RKO (cell line): ENCODE measurements at regions not wholly inside any gene's neighbourhood (a gene's known extent, or its start where the extent isn't known, plus 50 kb on each side); places are given as distances from the start of the nearest gene placed in this dataset.
"Not testable (repeated sequence)": the region's sequence is repeated elsewhere in the genome, so short reads cannot be mapped to it uniquely, and the experiment has no call there.

Experiments
- DNase-seq: peaks from one replicate; pipeline ENCODE4 v3.0.0-alpha.2; 2016; ENCODE audit warnings: low spot score

DNA sequence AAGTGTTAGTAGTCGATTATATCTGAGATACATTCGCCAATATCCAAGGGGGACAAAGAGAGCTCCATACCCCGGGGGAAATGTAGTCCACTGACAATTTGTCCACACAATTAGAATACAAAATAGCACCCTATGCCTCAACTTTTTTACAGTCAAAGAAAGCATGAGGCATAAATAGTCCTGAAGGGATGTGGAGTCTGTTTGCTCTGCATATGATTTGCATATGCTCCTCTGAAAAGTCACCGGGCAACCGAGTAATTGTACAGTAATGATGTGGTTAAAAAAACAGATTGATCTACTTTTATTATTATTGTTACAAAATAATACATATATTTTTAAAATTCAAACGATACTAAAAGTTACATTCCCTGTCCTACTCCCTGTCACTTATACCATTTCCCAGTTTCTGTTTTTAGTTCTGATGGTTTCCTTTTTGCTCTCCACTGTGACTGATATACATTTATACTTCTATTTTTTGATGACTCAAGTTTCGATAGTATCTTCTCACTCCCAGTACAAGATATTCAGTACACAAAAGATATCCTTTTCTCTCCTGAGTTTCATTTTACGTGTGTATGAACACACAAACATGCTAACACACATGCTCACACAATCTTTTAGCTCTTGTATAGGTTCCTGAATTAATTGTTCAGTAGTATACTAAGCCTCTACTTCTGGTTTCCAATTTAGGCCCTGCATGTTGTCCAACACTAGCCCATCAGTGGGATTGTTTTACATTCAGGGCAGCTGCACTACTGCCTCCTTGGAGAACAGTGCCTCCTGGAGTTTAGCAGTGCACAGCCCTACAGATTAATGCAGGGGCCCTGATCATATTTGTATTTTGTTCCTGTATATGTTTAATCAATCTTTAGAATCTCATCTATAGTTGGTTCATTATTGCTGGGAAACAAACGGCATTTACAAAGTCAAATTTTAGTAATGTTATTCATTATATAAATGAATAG is 130.9 kb downstream of the TES start:
- no peak for DNase-seq

DNA sequence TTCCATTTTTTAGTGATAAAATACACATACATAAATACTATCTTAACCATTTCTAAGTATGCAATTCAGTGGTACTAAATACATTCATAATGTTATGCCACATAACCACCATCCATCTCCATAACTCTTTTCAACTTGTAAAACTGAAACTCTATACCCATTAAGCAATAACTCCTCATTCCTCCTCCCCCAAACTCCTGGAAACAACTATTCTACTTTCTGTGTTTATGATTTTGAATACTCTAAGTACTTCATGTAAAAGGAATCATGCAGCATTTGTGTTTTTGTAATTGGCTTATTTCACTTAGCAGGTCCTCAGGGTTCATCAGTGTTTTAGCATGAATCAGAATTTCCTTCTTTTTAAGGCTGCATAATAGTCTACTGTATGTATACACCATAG is 131.8 kb downstream of the TES start:
- no peak for DNase-seq

DNA sequence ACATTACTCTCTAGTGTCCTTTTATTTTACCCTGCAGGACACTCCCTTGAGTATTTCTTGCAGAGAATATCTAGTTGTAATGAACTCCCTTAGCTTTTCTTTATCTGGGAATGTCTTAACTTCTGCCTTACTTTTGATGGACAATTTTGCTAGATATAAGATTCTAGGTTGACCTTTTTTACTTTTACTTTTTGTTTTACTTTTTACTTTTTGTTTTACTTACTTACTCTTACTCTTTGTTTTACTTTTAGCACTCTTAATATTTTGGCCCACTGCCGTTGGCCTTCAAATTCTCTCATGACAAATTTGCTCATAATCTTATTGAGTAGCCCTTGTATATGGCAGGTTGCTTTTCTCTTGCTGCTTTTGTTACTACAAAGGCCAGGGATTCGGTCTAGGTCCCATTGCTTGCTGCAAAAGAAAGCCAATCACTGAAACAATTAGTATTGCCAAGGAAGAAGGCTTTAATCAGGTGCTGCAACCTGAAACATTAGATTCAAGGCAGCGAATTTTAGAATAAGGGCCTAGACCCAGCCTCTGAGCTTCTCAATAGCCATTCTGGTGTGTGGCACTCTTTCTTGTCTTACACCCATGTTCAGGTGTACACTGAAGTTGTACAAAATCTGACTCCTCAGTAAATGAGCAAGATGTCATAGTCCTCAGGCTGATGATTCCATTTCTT is 137.0 kb downstream of the TES start:
- no peak for DNase-seq

DNA sequence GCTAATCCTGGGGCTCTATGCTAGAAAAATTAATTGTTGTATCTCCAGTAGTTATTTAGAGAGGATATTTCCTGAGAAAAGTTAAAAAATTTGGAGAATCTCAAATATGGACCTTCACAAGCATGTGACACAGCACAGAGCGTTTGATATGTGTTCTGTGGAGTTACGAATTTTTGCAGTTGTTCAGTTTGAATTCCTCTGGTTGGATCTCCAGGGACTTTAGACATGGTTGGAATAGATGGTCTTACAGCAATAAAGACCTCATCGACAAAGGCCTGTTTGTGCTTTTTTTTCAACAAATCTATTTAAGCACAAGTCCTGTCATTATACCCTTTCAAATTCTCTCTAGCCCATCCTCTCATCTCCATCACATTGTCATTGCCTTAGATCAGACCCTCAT is 138.0 kb downstream of the TES start:
- DNase-seq = no peak

DNA sequence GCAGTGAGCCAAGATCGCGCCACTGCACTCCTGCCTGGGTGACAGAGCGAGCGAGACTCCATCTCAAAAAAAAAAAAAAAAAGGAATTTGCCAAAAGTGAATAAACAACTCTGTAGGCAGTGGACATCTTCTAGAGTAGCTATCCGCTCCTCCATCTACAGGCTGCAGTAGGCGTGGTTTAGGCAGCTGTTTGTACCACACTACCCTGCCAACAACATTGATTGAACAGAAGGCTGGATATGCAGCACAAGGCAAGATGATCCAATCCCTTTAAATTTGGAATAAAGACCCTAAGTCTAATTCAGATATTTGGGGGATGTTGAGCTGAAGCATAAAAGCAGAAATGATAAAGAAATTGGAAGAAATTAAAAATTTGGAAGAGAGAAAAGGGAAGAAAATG is 141.6 kb downstream of the TES start:
- DNase-seq = no peak

DNA sequence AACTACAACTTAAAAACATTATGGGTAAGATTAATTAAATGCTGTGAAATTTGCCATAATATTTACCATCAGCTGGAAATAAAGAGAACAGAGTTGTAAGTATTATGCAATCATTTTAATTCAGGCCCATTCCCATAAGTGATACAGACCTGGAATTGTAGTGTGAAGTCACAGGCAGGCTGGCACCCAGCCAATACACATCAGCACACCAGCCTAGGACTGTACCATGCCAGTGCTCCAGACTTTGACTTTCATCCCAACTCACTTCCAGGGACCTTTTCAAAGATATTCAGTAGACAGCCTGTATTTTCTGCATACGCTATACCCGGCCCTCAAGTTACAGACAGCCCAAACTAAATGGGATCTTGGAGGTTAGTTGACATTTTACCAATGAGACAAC is 143.3 kb downstream of the TES start:
- DNase-seq = no peak

DNA sequence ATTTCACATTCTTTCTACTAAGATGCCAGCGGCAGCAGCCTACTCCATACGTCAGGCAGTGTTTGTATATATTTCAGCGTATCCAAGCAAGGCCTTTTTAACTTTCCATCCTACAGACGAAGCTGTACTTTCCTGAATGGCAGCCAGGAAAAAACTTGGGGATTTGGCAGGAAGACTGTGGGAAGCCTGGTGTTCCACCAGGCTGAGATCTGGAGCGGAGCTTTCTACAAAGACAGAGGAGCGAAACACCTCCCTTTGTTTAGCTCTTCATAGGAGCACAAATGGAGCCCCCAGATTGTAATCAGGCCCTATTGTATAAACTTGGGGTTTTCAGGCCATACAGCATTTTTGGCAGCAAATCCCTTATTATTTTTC is 143.8 kb downstream of the TES start:
- no peak for DNase-seq

DNA sequence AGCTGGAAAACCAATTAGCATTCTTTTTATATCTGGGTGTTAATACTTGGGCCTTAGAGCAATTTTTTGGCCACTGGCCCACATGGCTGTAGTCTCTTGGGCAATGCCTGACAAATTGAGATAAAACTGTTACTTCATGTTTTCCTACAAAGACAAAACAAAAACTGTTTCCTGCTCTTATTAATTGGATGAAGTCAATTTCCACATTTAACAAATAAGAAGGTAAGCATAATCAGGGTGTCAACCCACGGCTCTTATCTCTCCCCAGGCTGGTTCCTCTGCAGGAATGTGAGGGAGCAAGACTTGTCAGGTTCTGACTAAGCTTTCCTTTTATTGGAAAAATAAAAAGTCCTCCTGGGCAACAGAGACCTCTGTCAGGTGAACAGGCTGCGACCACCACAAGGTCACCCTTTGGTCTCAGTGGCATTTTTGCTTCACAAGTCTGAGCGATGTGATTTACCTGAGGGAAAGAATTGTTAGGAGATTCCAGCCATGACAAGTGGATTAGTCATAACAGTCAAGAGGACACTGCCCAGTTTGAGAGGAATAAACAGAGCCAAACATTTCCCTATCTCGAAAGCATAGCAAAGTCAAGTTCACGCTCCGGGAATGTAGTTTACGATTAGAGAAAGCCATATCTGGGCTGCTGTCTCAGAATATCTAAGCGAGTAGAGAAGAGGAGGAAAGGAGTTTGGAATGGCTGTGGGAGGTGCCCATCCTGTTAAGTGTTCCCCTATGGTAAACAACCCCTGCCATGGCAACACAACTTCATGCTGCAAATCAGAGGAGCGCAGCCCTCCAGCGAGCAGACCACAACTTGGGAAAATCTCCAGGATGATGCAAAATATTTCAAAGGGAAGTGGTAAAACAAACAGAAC is 144.4 kb downstream of the TES start:
- no peak for DNase-seq

DNA sequence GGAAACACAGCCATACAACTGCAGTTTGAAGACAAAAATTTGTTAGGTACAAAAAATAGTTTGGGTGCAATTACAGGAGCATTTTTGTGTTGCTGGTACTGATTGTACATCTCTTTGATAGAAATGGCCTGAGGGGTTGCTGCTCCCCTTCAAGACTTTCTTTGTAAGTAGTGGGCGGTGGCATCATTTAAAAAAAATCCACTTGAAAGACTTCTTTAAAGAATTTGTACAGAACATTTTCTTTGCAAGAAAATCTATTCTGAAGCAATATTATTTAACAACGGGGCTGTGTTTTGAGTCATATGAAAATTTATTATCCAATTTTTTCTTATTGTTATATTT is 144.1 kb upstream of the CAV2 start:
- no peak for DNase-seq

DNA sequence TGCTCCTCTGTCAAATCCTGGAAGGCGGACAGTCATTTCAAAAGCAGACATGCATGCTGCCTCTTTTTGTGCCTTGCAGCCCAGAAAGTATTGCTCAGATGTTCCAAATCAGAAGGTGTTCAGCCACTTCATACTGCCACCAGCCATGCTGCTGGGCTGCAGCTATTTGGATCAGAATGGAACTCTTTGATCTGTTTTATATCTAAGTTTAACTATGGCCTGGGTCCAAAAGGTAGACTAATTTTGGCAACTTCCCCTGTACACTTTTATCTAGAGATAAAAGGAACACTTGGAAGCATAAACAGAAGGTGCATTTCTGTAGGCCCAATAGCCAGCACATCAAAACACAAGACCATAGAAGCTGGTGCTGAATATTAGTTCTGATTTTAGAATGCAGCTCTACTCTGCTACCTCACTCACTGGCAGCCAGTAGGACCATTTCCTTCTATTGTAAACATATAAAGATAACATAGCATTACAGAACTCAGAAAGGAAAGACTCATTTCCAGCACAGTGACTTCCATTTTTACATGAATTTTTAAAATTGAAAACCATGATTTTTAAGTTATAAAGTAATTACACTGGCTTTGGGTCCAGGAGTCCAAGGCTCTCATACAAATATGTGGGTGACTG is 143.1 kb upstream of the CAV2 start:
- DNase-seq = no peak

DNA sequence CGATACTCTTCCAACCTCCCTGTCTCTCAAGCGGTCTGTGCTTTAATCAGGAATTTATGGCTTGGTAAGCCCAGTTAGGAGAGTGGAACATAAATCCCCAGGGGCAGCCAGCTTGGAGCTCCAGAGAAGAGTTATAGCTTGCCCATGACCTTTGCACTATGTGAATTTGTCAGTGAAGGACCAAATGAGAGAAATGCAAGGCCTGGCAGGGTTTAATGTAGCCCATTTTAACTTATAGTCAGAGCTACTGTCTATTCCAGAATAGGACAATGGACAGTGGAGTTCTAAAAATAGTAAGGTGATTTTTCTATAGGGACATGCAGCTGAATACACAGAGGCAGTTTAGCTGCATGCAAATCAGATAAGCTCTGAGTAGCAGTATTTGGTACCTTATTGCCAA is 142.6 kb upstream of the CAV2 start:
- DNase-seq = no peak

DNA sequence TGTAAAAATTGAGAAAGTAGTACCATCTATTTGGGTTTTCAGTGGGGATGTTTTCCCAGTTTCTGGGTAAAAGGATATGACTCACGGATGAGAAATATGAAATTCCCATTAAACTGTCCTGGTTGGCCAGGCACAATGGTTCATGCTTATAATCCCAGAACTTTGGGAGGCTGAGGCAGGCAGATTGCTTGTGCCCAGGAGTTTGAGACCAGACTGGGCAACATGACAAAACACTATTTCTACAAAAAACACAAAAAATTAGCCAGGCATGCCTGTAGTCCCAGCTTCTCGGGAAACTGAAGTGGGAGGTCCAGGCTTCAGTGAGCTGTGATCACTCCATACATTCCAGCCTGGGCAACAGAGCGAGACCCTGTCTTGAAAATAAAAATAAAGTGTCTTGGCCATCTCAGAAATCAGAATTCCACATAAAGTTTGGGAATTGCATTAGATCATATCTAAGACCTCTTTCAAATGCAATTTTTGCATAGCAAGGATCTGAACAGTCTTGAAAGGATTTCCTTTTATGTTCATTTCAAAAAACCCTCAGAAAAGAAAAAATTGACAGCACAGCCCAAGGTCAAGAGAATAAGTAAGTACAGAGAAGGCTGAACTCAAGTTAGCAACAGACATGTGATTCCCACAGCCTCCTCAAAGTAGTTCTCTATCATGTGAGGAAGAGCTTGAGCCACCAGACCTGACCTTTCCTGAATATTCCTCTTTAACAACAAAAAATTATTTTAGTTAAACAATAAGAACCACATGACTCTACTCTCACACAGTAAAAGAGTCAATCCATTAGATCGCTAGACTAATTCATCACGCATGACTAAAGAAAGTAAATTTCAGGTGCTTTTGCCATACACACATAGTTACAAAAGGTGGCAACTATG is 141.5 kb upstream of the CAV2 start:
- peak; percentile 69 for DNase-seq

DNA sequence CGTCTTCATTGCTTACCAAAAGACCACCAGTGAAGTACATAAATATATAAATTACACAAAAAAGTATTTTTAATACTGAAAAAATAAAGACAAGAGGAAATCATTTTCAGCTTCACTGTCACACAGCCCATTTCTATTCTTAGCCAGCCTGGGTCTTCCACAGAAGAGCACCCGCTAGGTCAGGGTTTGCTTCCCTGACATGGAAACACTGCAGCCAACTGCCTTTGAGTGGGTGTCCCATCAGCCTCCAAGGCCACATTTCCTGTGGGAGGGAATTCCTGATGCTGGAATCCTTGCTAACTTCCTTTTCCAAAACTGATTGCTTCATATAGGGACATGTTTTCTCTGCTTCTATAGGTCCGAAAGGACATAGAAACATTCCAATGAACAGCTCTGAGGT is 137.8 kb upstream of the CAV2 start:
- no peak for DNase-seq

DNA sequence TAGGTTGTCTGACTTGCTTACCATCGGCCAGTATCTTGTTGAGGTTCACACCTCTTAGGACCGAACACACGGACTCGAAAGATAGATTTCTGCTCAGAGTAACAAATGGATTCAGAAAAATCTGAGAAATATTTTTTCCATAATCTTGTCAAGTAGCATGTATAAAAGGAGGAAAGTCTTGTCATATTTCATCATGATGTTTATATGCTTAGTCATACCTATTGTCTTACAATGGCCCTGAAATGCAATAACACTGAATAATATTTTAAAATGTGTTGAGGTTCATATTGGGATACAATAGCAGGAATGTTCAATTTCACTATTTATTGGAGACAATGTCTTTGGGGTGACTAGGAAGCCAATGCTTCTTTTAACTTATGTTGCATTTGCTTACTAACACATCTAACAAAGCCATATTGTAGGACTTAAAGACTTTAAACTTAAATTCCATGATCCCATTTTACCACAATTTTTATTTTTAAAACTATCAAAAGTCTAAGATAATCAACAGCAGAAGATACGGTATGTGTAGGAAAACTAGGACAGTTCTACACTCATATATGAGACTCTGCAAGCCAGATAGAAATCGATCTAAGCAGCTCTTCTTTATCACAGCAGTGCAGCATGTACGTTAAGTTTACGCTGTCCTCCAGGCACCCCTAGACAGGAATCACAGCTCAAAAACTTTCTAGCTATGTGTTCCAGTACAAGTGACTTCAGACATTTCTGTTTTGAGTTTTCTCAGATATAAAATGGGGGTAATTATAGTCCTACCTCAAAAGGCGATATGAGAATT is 135.7 kb upstream of the CAV2 start:
- no peak for DNase-seq

DNA sequence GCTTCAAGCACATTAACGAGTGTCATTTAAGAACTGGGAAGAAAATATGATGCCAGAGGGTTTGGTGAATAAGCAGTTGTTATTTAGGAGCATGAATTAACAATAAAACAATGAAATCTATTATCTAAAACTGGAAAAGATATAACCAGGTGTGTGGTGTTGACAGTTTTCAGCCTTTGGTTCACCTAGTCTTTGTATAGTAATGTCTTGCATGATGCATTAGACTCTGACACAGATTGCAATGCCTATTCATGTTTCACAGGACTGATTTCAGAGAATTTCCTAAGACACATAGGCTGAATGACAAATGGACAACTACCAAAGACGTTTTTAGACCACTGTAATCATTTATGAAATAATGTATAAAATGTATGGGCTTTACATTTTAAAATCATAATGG is 135.1 kb upstream of the CAV2 start:
- DNase-seq = no peak

DNA sequence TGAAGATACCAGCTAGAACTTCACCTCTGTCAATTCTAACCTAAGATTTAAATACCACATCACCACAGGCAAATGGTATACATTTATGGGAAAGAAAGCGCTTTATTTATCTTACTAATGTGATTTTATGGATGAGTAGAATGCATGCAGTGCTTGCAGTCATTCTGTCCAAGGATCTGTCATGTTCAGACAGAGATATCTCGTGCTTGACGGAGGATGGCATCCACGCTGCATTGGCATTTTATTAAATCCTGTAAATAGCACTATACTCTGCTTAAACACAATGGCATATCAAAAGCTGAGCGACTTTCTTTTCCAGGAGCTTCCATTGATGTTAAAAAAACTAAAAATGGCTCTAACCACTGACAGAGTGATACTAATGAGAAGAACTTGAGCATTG is 133.7 kb upstream of the CAV2 start:
- DNase-seq = no peak

DNA sequence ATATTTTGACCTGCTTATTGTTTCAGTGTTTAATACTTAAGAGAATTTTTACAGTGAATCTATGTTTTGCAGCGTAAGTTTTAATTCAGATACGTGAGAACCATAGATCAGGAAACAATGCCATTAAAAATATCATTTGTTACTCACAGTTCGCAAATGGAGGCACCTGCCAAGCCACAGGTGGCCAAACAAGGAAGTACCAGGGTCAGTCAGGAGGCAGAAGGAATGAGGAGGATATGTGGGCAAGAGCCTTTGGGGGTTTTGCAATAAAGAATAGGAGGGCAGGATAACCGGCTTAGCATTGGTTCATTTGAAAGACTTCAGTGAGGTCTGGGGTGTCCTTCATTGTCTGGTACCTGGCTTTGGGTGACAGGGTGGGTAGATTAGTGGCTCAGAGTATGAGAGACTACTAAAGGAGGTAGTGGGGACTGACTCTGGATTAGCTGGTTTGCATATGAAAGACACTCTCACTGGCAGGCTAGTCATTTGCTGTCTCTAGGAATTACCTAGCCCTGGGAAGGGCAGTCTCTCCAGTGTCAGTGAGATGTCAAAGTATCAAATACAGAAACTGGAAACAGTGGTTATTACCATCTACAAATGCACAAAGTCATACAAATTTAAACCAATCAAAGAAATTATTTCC is 132.2 kb upstream of the CAV2 start:
- no peak for DNase-seq

DNA sequence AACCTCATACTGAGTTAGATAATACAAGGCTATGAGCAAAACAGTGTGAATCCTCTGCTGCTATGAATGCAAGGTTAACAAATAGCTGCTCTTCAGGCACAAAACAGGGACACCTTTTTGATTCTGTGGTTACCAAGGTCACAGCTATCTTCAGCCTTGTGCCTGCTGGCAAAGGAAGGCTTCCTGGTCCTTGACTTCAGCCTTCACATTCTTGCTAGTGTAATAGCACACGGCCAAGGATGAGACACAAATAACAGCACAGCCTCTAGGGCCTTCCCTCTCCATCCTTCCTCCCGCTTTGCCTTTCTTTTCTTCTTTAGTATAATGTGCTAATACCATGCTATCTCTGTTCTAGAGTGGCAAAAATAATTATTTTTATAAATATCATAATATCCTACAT is 130.6 kb upstream of the CAV2 start:
- no peak for DNase-seq

DNA sequence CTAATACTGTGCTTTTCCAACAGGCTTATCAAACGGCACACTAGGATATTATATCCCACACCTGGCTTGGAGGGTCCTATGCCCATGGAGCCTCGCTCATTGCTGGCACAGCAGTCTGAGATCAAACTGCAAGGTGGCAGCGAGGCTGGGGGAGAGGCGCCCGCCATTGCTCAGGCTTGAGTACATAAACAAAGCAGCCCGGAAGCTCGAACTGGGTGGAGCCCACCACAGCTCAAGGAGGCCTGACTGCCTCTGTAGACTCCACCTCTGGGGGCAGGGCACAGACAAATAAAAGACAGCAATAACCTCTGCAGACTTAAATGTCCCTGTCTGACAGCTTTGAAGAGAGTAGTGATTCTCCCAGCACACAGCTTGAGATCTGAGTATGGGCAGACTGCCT is 128.0 kb upstream of the CAV2 start:
- DNase-seq = not testable (repeated sequence)

DNA sequence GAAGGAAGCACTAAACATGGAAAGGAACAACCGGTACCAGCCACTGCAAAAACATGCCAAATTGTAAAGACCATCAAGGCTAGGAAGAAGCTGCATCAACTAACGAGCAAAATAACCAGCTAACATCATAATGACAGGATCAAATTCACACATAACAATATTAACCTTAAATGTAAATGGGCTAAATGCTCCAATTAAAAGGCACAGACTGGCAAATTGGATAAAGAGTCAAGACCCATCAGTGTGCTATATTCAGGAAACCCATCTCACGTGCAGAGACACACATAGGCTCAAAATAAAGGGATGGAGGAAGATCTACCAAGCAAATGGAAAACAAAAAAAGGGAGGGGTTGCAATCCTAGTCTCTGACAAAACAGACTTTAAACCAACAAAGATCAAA is 126.3 kb upstream of the CAV2 start:
- not testable (repeated sequence) for DNase-seq
